Prostate gland (tissue), 2 donors: ENCODE measurements at regions not wholly inside any gene's neighbourhood (a gene's known extent, or its start where the extent isn't known, plus 50 kb on each side); places are given as distances from the start of the nearest gene placed in this dataset.

Experiments
- DNase-seq: peaks from one replicate; pipeline ENCODE4 v3.0.0-alpha.2; 2019; ENCODE audit warnings: low spot score
- H3K27ac ChIP-seq, 2 donors: fragments of 200-600 bp; sonication (generic); 2 replicates each; pipeline ENCODE4 v1.5.1; 2017 to 2019
- H3K27me3 ChIP-seq: fragments of 200-600 bp; sonication (generic); replicated peaks from 2 replicates; pipeline ENCODE4 v1.5.1; 2019; ENCODE audit not compliant: insufficient read depth
- H3K36me3 ChIP-seq, 2 donors: fragments of 200-600 bp; sonication (generic); 1 replicate in 1 of 2; 2 replicates in 1 of 2; pipeline versions ENCODE4 v1.5.1 to v1.8.1; 2017 to 2019
- H3K4me1 ChIP-seq: fragments of 200-600 bp; sonication (generic); replicated peaks from 2 replicates; pipeline ENCODE4 v1.5.1; 2019
- H3K4me3 ChIP-seq, 2 donors: fragments of 200-600 bp; sonication (generic); 2 replicates each; pipeline ENCODE4 v1.5.1; 2017 to 2019
- H3K9me3 ChIP-seq: fragments of 200-600 bp; sonication (generic); 2 replicates; pipeline ENCODE4 v1.5.1; 2017
- POLR2A ChIP-seq: fragments of 450-650 bp; IDR thresholded peaks from one replicate; pipeline ENCODE4 v1.6.1; 2016; ENCODE audit warnings: antibody characterized with exemption, mild to moderate bottlenecking
- POLR2AphosphoS5 ChIP-seq: sonication (generic); formaldehyde crosslinking; IDR thresholded peaks from one replicate; pipeline ENCODE4 v1.6.1; 2017; ENCODE audit warnings: antibody characterized with exemption
- WGBS: methylation state at CpG from one replicate; pipeline ENCODE4 v1.1.5; 2018; 5-methylcytosine and 5-hydroxymethylcytosine counted together
- intact Hi-C: fragments of 100-400 bp; cut with DNase I; formaldehyde crosslinking; loops from one replicate; pipeline ENCODE4 v1.14.2; 2022
- TF ChIP-seq, protein P1 (sequence below), 4 experiments: fragments of 200-600 bp in 2 of 4; fragments of 450-650 bp in 2 of 4; sonication (generic) in 2 of 4; IDR thresholded peaks; 1 replicate in 3 of 4; 2 replicates in 1 of 4; pipeline ENCODE4 v1.5.1; 2016 to 2019; ENCODE audit warnings: antibody characterized with exemption in 4 of 4, mild to moderate bottlenecking in 2 of 4, moderate library complexity in 2 of 4

DNA sequence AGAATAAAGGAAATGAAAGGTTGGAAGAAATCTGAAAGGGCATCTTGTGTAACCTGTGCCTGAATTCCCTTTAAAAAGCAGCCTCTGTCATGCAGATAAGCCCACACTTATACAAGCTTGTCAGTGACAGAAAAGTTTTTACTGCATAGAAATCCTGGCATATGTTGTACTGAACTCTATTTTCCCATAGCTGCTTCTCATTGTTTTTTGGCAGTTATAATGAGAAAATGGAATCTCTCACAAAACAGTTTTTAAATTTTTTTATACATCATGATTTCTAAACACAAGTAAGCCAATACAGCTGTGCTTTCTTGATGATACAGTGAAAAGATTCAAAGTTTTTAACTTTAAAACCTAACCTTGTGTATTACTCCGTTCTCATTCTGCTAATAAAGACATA lies 511.4 kb upstream of the ARX start:
- intact Hi-C loops = no loop called here

DNA sequence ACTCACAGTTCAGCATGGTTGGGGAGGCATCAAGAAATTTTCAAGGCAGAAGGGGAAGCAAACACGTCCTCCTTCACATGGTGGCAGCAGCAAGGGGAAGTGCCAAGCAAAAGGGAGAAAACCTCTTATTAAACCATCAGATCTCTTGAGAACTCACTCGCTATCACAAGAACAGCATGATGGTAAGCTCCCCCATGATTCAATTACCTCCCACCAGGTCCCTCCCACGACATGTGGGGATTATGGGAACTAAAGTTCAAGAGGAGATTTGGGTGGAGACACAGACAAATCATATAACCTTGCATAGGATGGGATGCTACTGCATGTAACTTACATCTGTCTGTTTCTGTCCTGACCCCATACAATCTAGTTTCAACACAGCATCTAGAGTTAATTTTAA lies 511.8 kb upstream of the ARX start:
- Histone ChIP-seq H3K27me3 (no peaks in the 10 kb centered on the region), H3K4me1 (no peaks in the 10 kb centered on the region), H3K36me3 (no peaks in the 10 kb centered on the region), H3K9me3 (no peaks in the 10 kb centered on the region), H3K27ac (no peak overlapping the region), H3K4me3 (no peak overlapping the region)
- 52% methylated on average over 3 of the region's 3 CpGs for WGBS
- no peak for DNase-seq
- intact Hi-C loops = no loop called here
- TF ChIP-seq POLR2A (no peak), POLR2AphosphoS5 (no peak)
- TF ChIP-seq, protein P1, sequence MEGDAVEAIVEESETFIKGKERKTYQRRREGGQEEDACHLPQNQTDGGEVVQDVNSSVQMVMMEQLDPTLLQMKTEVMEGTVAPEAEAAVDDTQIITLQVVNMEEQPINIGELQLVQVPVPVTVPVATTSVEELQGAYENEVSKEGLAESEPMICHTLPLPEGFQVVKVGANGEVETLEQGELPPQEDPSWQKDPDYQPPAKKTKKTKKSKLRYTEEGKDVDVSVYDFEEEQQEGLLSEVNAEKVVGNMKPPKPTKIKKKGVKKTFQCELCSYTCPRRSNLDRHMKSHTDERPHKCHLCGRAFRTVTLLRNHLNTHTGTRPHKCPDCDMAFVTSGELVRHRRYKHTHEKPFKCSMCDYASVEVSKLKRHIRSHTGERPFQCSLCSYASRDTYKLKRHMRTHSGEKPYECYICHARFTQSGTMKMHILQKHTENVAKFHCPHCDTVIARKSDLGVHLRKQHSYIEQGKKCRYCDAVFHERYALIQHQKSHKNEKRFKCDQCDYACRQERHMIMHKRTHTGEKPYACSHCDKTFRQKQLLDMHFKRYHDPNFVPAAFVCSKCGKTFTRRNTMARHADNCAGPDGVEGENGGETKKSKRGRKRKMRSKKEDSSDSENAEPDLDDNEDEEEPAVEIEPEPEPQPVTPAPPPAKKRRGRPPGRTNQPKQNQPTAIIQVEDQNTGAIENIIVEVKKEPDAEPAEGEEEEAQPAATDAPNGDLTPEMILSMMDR (IDR thresholded peaks at IDR 0.05) = no peak

More for the DNA sequence above, 511.4 kb upstream of the ARX start:
- TF ChIP-seq POLR2A (no peak), POLR2AphosphoS5 (no peak)
- TF ChIP-seq, protein P1 (IDR thresholded peaks at IDR 0.05) = no peak
- Histone ChIP-seq H3K4me3 (no peak overlapping the region), H3K9me3 (no peaks in the 10 kb centered on the region), H3K4me1 (no peaks in the 10 kb centered on the region), H3K36me3 (no peaks in the 10 kb centered on the region), H3K27ac (no peak overlapping the region), H3K27me3 (no peaks in the 10 kb centered on the region)
- DNase-seq = no peak
- 30% methylated on average over 1 of the region's 1 CpG for WGBS

DNA sequence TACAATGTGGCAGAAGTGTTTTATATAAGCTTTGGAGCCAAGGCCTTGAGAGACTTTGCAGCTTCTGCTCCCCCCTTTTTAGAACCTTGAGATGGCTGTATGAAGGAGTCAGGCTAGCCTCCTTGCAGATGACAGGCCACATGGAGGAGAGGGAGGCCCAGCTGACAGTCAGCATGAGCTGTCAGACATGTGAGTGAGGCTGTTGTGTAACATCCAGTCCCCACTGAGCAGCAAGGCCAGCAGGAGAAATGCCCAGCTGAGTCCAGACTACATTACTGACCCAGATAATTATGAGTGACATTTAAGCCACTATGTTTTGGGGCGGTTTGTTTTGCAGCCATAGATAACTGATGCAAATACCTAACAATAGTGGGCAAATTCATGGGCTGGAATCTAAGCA lies 515.3 kb upstream of the ARX start:
- DNase-seq = no peak
- H3K9me3 ChIP-seq = no peaks in the 10 kb centered on the region
- intact Hi-C loops = no loop called here
- no peak overlapping the region for H3K27ac ChIP-seq
- H3K4me1 ChIP-seq = no peaks in the 10 kb centered on the region
- TF ChIP-seq, protein P1 (IDR thresholded peaks at IDR 0.05) = no peak
- no peak for TF ChIP-seq POLR2A
- TF ChIP-seq POLR2AphosphoS5 = no peak
- no peaks in the 10 kb centered on the region for H3K36me3 ChIP-seq
- 100% methylated on average over 1 of the region's 1 CpG for WGBS
- H3K4me3 ChIP-seq = no peak overlapping the region
- no peaks in the 10 kb centered on the region for H3K27me3 ChIP-seq

DNA sequence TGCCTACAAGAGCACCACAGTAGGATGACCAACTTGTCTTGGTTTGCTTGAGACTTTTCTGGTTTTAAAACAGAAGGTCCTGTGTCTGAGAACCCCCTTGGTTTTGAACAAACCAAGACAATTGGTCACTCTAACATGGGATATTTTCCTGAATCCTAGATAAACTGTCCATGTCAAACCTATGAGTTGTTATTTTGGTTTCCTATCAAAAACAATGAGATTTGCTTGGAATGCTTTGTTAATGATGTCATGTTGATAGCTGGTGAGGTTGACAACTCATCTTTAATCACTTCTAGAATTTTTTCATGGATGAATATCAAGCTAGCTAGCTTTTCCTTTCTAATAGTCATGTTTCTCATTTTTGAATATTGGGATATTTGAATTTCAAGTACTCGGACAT lies 518.3 kb upstream of the ARX start:
- TF ChIP-seq, protein P1 (IDR thresholded peaks at IDR 0.05) = no peak
- TF ChIP-seq POLR2AphosphoS5 (no peak), POLR2A (no peak)
- 100% methylated on average over 1 of the region's 1 CpG for WGBS
- DNase-seq = no peak
- no peaks in the 10 kb centered on the region for H3K4me1 ChIP-seq
- no peaks in the 10 kb centered on the region for H3K36me3 ChIP-seq
- intact Hi-C loops = no loop called here
- H3K27me3 ChIP-seq = no peaks in the 10 kb centered on the region
- no peaks in the 10 kb centered on the region for H3K9me3 ChIP-seq
- no peak overlapping the region for H3K27ac ChIP-seq
- no peak overlapping the region for H3K4me3 ChIP-seq

DNA sequence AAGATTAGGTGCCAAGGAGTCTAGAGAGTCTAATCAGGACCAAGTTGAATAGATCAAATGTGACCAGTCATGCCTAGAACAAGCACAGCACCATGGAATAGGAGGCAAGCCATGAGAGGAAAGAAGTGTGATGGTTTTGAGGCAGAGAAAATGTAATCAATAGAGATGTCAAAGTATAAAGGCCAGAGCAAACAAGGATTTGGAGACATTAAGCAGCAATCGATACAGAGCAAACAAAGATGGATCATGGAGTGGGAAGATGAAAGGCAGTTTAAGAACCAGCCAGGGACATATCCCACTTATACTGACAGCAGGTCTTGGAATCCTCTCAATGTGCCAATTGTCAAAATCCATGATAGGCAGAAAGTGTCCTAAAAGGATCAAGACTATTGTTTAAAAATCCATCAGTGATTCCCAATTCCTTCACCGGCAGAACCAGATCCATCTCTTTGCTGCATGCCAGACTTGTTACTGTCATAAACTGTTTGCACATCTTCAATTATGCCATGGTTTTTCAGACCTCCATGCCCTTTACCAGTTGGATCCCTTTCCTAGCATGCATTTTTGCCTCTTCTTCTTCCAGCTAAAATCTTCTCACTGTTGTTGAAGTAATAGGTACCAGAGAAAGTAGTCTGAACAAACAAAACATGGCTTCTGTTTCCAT lies 520.7 kb upstream of the ARX start:
- Histone ChIP-seq H3K4me1 (no peaks in the 10 kb centered on the region), H3K27me3 (no peaks in the 10 kb centered on the region), H3K36me3 (no peaks in the 10 kb centered on the region), H3K4me3 (no peak overlapping the region), H3K27ac (no peak overlapping the region), H3K9me3 (no peaks in the 10 kb centered on the region)
- intact Hi-C loops = no loop called here
- TF ChIP-seq POLR2AphosphoS5 (no peak), POLR2A (no peak)
- TF ChIP-seq, protein P1 (IDR thresholded peaks at IDR 0.05) = no peak
- DNase-seq = no peak
- WGBS = 31% methylated on average over 2 of the region's 2 CpGs
